Liver (tissue), 8 donors: ENCODE measurements at regions not wholly inside any gene's neighbourhood (a gene's known extent, or its start where the extent isn't known, plus 50 kb on each side); places are given as distances from the start of the nearest gene placed in this dataset.

Experiments
- DNase-seq: peaks from one replicate; pipeline ENCODE4 v3.0.0-alpha.2; 2017; ENCODE audit warnings: low spot score
- H3K27ac ChIP-seq, 2 donors: one replicate each; pipeline ENCODE4 v1.7.0; 2013; ENCODE audit warnings: inconsistent platforms in 2 of 2, low read length in 2 of 2, control low read depth in 1 of 2, low read depth in 1 of 2, mild to moderate bottlenecking in 1 of 2
- H3K27me3 ChIP-seq, 4 donors: one replicate each; pipeline versions ENCODE4 v1.6.1 to v1.7.0; 2013; ENCODE audit warnings: low read length in 3 of 4, inconsistent platforms in 1 of 4, mild to moderate bottlenecking in 1 of 4, moderate library complexity in 1 of 4; ENCODE audit not compliant: control insufficient read depth in 4 of 4, insufficient read depth in 4 of 4
- H3K36me3 ChIP-seq, 4 donors: one replicate each; pipeline versions ENCODE4 v1.6.1 to v1.7.0; 2013; ENCODE audit warnings: low read length in 3 of 4, mild to moderate bottlenecking in 3 of 4, low read depth in 1 of 4, moderate library complexity in 1 of 4; ENCODE audit not compliant: control insufficient read depth in 4 of 4, insufficient read depth in 3 of 4
- H3K4me1 ChIP-seq, 4 donors: one replicate each; pipeline versions ENCODE4 v1.6.1 to v1.7.0; 2013; ENCODE audit warnings: low read length in 3 of 4, mild to moderate bottlenecking in 3 of 4, moderate library complexity in 1 of 4; ENCODE audit not compliant: control insufficient read depth in 4 of 4, insufficient read depth in 4 of 4
- H3K4me3 ChIP-seq, 3 donors: one replicate each; pipeline versions ENCODE4 v1.6.1 to v1.7.0; 2013; ENCODE audit warnings: low read length in 3 of 3, control low read depth in 1 of 3, low read depth in 1 of 3, mild to moderate bottlenecking in 1 of 3
- H3K9ac ChIP-seq, 2 donors: one replicate each; pipeline ENCODE4 v1.7.0; 2013; ENCODE audit warnings: low read length in 2 of 2, mild to moderate bottlenecking in 2 of 2, moderate library complexity in 2 of 2, control low read depth in 1 of 2, low read depth in 1 of 2
- H3K9me3 ChIP-seq, 4 donors: one replicate each; pipeline versions ENCODE4 v1.6.1 to v1.7.0; 2013; ENCODE audit warnings: low read length in 3 of 4; ENCODE audit not compliant: control insufficient read depth in 4 of 4
- ATF3 ChIP-seq: IDR thresholded peaks from 2 replicates; pipeline ENCODE4 v1.6.1; 2016; ENCODE audit warnings: antibody characterized with exemption
- CTCF ChIP-seq: fragments of 150-350 bp; IDR thresholded peaks from 2 replicates; pipeline ENCODE4 v1.5.1; 2017; ENCODE audit warnings: improper control_type of control experiment, low read depth, low read length; ENCODE audit not compliant: missing input control
- EGR1 ChIP-seq, 2 donors: IDR thresholded peaks; 2 replicates each; pipeline ENCODE4 v1.6.1; 2016 to 2018; ENCODE audit warnings: antibody characterized with exemption in 2 of 2, low read depth in 2 of 2
- FOXA1 ChIP-seq: IDR thresholded peaks from 2 replicates; pipeline ENCODE4 v1.6.1; 2016; ENCODE audit warnings: antibody characterized with exemption
- FOXA2 ChIP-seq: IDR thresholded peaks from 2 replicates; pipeline ENCODE4 v1.6.1; 2016; ENCODE audit warnings: antibody characterized with exemption
- GABPA ChIP-seq, 2 donors: IDR thresholded peaks in 1 of 2; conservative IDR thresholded peaks in 1 of 2; 2 replicates each; pipeline ENCODE4 v1.6.1; 2016; ENCODE audit warnings: antibody characterized with exemption in 2 of 2, mild to moderate bottlenecking in 1 of 2, moderate library complexity in 1 of 2
- HNF4A ChIP-seq, 2 donors: conservative IDR thresholded peaks; 2 replicates each; pipeline ENCODE4 v1.6.1; 2016; ENCODE audit warnings: antibody characterized with exemption in 2 of 2, mild to moderate bottlenecking in 2 of 2
- HNF4G ChIP-seq: IDR thresholded peaks from 2 replicates; pipeline ENCODE4 v1.6.1; 2016; ENCODE audit warnings: antibody characterized with exemption
- JUND ChIP-seq, 2 donors: IDR thresholded peaks; 2 replicates each; pipeline ENCODE4 v1.6.1; 2016; ENCODE audit warnings: antibody characterized with exemption in 2 of 2
- MAX ChIP-seq: IDR thresholded peaks from 2 replicates; pipeline ENCODE4 v1.6.1; 2016; ENCODE audit warnings: antibody characterized with exemption
- NR2F2 ChIP-seq: IDR thresholded peaks from 2 replicates; pipeline ENCODE4 v1.6.1; 2016; ENCODE audit warnings: antibody characterized with exemption
- RAD21 ChIP-seq, 2 donors: IDR thresholded peaks; 2 replicates each; pipeline ENCODE4 v1.6.1; 2016; ENCODE audit warnings: antibody characterized with exemption in 2 of 2, mild to moderate bottlenecking in 2 of 2
- REST ChIP-seq: IDR thresholded peaks from 2 replicates; pipeline ENCODE4 v1.6.1; 2016; ENCODE audit warnings: antibody characterized with exemption, mild to moderate bottlenecking
- RXRA ChIP-seq, 2 donors: IDR thresholded peaks; 2 replicates each; pipeline ENCODE4 v1.6.1; 2017 to 2018; ENCODE audit warnings: antibody characterized with exemption in 2 of 2, mild to moderate bottlenecking in 1 of 2
- SP1 ChIP-seq: IDR thresholded peaks from 2 replicates; pipeline ENCODE4 v1.6.1; 2018; ENCODE audit warnings: antibody characterized with exemption, mild to moderate bottlenecking
- TAF1 ChIP-seq: conservative IDR thresholded peaks from 2 replicates; pipeline ENCODE4 v1.6.1; 2016; ENCODE audit warnings: antibody characterized with exemption, mild to moderate bottlenecking
- YY1 ChIP-seq: IDR thresholded peaks from 2 replicates; pipeline ENCODE4 v1.6.1; 2016; ENCODE audit warnings: antibody characterized with exemption, mild to moderate bottlenecking
- ZBTB33 ChIP-seq: IDR thresholded peaks from 2 replicates; pipeline ENCODE4 v1.6.1; 2016; ENCODE audit warnings: antibody characterized with exemption
- WGBS: extraction: QIAGEN DNeasy Blood & Tissue Kit; methylation state at CpG from one replicate; pipeline ENCODE4 v1.1.7; 2013; 5-methylcytosine and 5-hydroxymethylcytosine counted together
- donor health status: healthy.
- donor health status: healthy.
- donor health status: healthy.
- donor health status: healthy.
- donor health status: healthy.

GRCh38 chr6:45742591-45742990 lies 273.1 kb downstream of the CLIC5 start:
- H3K9me3 ChIP-seq: peaks cover 0 to 5% (median 2%) of the 10 kb centered on the region in 4 donors
- no peaks in the 10 kb centered on the region for H3K27me3 ChIP-seq
- no peaks in the 10 kb centered on the region for H3K4me1 ChIP-seq
- WGBS: 79% methylated on average over 4 of the region's 4 CpGs
- H3K27ac ChIP-seq: no peak overlapping the region
- no peak for TF ChIP-seq FOXA2
- no peak for TF ChIP-seq MAX
- TF ChIP-seq ZBTB33: no peak
- TF ChIP-seq RXRA (IDR thresholded peaks at IDR 0.05): no peak
- no peak for TF ChIP-seq JUND (IDR thresholded peaks at IDR 0.05)
- TF ChIP-seq RAD21 (IDR thresholded peaks at IDR 0.05): no peak
- TF ChIP-seq NR2F2: no peak
- no peak for TF ChIP-seq ATF3
- TF ChIP-seq FOXA1: no peak
- no peak for TF ChIP-seq SP1
- no peak for TF ChIP-seq EGR1 (IDR thresholded peaks at IDR 0.05; ENCODE audit: low read depth in 2 of 2)
- no peak for TF ChIP-seq REST
- no peak for TF ChIP-seq CTCF
- no peak for TF ChIP-seq HNF4G
- no peak for TF ChIP-seq GABPA (IDR thresholded peaks at IDR 0.05 in 1 of 2, conservative IDR thresholded peaks at IDR 0.05 in 1 of 2)
- TF ChIP-seq TAF1: no peak
- TF ChIP-seq YY1: no peak
- no peak for TF ChIP-seq HNF4A (conservative IDR thresholded peaks at IDR 0.05)
- H3K9ac ChIP-seq: no peak overlapping the region
- DNase-seq: no peak
- no peak overlapping the region for H3K4me3 ChIP-seq
- H3K36me3 ChIP-seq: no peaks in the 10 kb centered on the region
